Anterior cingulate cortex (tissue), 58 donors: ENCODE measurements at regions not wholly inside any gene's neighbourhood (a gene's known extent, or its start where the extent isn't known, plus 50 kb on each side); places are given as distances from the start of the nearest gene placed in this dataset.

ENCODE experiments used
- DNase-seq, 58 donors: peaks; one replicate each; lab custom pipeline; 2025; lab: John Stamatoyannopoulos, UW

- no peak for DNase-seq
These were observed 56.3 kb upstream of the EPHB3 start for GRCh38 chr3:184505076-184505878.

- DNase-seq: no peak
These were observed 55.0 kb upstream of the EPHB3 start for GRCh38 chr3:184506561-184506991.

GRCh38 chr3:184508938-184509337 lies 52.6 kb upstream of the EPHB3 start:
- DNase-seq: no peak

GRCh38 chr3:184511741-184512140 lies 49.8 kb upstream of the EPHB3 start:
- no peak for DNase-seq
